Nephron progenitor cell (in vitro differentiated cells): ENCODE measurements at regions not wholly inside any gene's neighbourhood (a gene's known extent, or its start where the extent isn't known, plus 50 kb on each side); places are given as distances from the start of the nearest gene placed in this dataset.
A peak's percentile ranks its signal among the peaks of the same experiment; 100 is the strongest.

Source experiments
- DNase-seq: peaks from one replicate; pipeline ENCODE4 v3.0.0; 2021
- H3K27ac Mint-ChIP-seq: 2 replicates; pipeline ENCODE4 v1.8.0; 2021; ENCODE audit warnings: mild to moderate bottlenecking, moderate library complexity, mixed read lengths
- H3K27me3 Mint-ChIP-seq: 2 replicates; pipeline ENCODE4 v1.8.0; 2021; ENCODE audit warnings: mild to moderate bottlenecking, low read depth, mixed read lengths; ENCODE audit not compliant: poor library complexity
- H3K36me3 Mint-ChIP-seq: 2 replicates; pipeline ENCODE4 v1.8.0; 2021; ENCODE audit warnings: low read depth, mixed read lengths
- H3K4me1 Mint-ChIP-seq: 2 replicates; pipeline ENCODE4 v1.8.0; 2021; ENCODE audit warnings: mixed read lengths
- H3K4me3 Mint-ChIP-seq: 2 replicates; pipeline ENCODE4 v1.8.0; 2021; ENCODE audit warnings: mild to moderate bottlenecking, moderate library complexity, mixed read lengths
- H3K9me3 Mint-ChIP-seq: 2 replicates; pipeline ENCODE4 v1.8.0; 2021; ENCODE audit warnings: mild to moderate bottlenecking, moderate library complexity, mixed read lengths
- TF ChIP-seq, protein P1 (sequence below): fragments of 200-600 bp; sonication (generic); IDR thresholded peaks from 2 replicates; pipeline ENCODE4 v1.5.0; 2021; ENCODE audit warnings: antibody characterized with exemption

DNA sequence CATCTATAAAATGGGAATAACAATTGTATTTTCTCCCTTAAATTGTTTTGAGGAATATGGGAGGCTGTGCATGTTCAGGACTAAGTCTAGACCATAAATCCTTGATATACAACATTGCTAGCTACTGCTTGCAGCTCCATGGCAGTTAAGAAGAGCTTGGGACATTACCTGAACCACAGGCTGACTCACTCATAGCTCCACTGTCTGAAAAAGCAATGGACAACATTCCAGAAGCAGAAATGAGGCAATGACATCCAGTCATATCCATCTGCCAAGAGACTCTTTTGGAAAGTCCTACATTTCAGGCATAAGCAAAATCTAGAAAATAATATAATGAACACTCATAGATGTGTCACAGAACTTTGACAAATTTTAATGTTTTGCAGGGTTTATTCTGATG, 167.3 kb upstream of the LEF1 start:
- H3K4me1 Mint-ChIP-seq: peaks cover 67% of the 10 kb centered on the region
- H3K4me3 Mint-ChIP-seq: no peak overlapping the region
- H3K9me3 Mint-ChIP-seq: no peaks in the 10 kb centered on the region
- no peak overlapping the region for H3K27ac Mint-ChIP-seq
- TF ChIP-seq, protein P1, sequence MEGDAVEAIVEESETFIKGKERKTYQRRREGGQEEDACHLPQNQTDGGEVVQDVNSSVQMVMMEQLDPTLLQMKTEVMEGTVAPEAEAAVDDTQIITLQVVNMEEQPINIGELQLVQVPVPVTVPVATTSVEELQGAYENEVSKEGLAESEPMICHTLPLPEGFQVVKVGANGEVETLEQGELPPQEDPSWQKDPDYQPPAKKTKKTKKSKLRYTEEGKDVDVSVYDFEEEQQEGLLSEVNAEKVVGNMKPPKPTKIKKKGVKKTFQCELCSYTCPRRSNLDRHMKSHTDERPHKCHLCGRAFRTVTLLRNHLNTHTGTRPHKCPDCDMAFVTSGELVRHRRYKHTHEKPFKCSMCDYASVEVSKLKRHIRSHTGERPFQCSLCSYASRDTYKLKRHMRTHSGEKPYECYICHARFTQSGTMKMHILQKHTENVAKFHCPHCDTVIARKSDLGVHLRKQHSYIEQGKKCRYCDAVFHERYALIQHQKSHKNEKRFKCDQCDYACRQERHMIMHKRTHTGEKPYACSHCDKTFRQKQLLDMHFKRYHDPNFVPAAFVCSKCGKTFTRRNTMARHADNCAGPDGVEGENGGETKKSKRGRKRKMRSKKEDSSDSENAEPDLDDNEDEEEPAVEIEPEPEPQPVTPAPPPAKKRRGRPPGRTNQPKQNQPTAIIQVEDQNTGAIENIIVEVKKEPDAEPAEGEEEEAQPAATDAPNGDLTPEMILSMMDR: no peak
- H3K36me3 Mint-ChIP-seq: no peaks in the 10 kb centered on the region
- DNase-seq: no peak
- no peaks in the 10 kb centered on the region for H3K27me3 Mint-ChIP-seq

DNA sequence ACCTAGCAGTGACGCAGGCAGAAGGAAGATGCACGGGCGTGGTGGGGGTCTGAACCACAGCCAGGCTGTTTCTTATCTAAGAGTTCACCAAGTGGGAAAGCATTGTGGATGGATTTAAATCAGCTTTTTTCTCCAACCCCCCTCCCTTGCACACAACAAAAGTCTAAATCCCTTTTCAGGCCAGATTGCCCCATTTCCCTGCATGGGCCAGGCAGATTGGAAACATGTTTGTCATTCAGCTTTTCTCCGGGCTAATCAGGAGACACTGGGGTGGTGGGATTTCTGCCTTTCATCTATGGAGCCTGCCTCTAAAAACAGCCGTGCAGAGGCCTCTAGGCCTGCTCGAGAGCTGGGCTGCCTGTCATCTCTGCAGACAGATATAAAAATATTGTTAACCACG, 166.3 kb upstream of the LEF1 start:
- H3K9me3 Mint-ChIP-seq: no peaks in the 10 kb centered on the region
- H3K27ac Mint-ChIP-seq: no peak overlapping the region
- TF ChIP-seq, protein P1: no peak
- peaks cover 57% of the 10 kb centered on the region for H3K4me1 Mint-ChIP-seq
- H3K4me3 Mint-ChIP-seq: no peak overlapping the region
- H3K36me3 Mint-ChIP-seq: no peaks in the 10 kb centered on the region
- DNase-seq: no peak
- no peaks in the 10 kb centered on the region for H3K27me3 Mint-ChIP-seq

DNA sequence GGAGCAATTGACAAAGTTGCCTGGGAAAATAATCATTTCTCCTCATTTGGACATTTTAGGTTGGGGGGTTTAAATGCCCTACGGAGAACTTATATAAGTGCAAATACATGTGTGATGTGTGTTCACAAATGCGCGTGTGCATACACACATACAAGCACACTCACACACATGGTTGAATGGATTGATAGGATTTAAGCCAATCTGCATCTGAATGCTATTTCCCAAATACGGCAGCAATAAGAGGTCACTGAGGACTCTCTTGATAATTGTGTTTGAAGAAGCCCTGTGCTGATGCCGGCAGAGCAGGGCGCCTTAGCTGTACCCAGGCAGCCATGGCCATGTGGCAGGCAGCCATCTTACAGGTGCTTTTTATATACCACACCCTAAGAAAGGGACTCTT, 165.3 kb upstream of the LEF1 start:
- H3K4me1 Mint-ChIP-seq: peaks cover 52% of the 10 kb centered on the region
- no peaks in the 10 kb centered on the region for H3K27me3 Mint-ChIP-seq
- TF ChIP-seq, protein P1: no peak
- H3K4me3 Mint-ChIP-seq: no peak overlapping the region
- H3K36me3 Mint-ChIP-seq: no peaks in the 10 kb centered on the region
- no peak for DNase-seq
- H3K27ac Mint-ChIP-seq: no peak overlapping the region
- H3K9me3 Mint-ChIP-seq: no peaks in the 10 kb centered on the region

DNA sequence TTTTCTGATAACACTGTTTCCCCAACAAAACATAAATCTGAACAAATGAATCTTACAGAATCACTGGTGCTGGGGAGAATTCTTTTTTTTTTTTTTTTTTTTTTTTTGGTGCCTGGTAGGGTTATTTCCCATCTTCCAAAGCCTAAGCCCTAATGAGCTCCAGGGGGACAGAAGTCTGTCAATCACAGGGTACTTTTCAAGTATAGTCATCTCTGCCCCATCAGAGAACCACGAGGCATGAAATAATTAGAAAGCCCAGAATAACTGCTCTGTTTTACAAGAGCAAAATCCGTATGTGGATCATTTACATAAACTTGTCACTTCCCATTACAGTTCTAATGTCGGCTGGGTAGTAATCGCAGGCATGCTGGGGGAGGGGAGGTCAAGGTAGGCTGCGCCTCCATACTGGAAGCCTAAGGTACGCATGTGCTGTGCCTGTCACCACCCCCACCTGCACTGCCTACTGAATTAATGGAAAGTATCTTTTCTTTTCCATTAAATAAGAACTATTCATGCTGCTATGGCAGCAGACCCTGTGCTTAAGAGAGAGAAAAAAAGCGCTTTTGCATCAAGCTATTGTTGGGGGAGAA, 164.7 kb upstream of the LEF1 start:
- Mint-ChIP-seq H3K9me3 (no peaks in the 10 kb centered on the region), H3K4me1 (peaks cover 51% of the 10 kb centered on the region), H3K27ac (no peak overlapping the region), H3K27me3 (no peaks in the 10 kb centered on the region), H3K4me3 (no peak overlapping the region), H3K36me3 (no peaks in the 10 kb centered on the region)
- DNase-seq: no peak
- TF ChIP-seq, protein P1: no peak

DNA sequence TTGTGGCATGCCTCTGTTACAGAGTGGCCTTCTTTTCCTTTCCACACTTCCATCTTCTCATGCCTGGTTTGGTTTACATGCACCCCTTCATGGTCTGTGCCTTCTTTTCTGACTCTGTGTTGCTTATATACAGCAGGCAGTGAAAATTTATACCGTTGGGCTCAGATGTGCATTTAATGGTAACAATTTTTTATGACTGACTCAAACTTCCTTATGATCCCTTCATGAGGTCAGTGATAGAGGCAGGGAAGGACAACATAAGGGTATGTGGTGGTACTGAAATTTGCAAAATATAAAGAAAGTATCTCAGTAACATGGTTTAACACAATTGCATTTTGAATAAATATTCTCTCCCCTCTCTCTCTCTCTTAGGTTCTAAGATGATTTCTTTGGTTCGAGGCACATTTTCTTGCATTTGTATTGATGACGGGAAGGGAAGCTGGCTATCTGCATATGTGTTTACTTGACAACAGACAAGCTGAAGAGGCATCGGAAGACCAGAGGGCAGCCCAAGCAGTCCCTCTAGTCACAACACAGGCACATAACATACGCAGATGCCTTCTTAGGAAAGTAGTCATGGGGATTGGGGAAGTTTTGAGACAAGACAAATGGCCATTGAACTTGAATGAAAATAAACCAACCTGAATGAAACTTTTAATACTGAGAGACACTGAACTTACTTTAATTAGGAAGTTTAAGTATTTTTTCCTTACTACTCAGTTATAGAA, 163.3 kb upstream of the LEF1 start:
- TF ChIP-seq, protein P1: no peak
- no peak for DNase-seq
- no peaks in the 10 kb centered on the region for H3K27me3 Mint-ChIP-seq
- peaks cover 44% of the 10 kb centered on the region for H3K4me1 Mint-ChIP-seq
- no peak overlapping the region for H3K27ac Mint-ChIP-seq
- H3K9me3 Mint-ChIP-seq: no peaks in the 10 kb centered on the region
- no peaks in the 10 kb centered on the region for H3K36me3 Mint-ChIP-seq
- H3K4me3 Mint-ChIP-seq: no peak overlapping the region

DNA sequence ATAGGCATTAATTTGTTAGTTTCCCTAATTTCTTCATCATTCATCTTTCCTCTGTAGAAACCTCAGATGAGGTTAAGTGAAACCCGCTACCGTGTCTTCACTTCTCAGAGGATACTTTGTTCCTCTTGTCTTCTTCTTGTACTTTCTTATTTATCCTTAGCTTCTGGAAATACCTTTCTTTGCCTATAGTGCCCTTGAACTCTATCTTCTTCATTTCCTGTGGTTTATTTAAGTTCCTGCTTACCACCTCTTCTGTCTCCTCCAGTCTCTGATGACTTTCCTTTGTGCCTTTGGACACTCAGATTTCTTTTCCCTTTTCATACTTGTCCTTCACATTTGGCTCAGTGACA, 159.6 kb upstream of the LEF1 start:
- no peak overlapping the region for H3K4me3 Mint-ChIP-seq
- H3K27me3 Mint-ChIP-seq: no peaks in the 10 kb centered on the region
- peaks cover 29% of the 10 kb centered on the region for H3K4me1 Mint-ChIP-seq
- TF ChIP-seq, protein P1: no peak
- H3K27ac Mint-ChIP-seq: peak overlapping the region; percentile 15
- no peaks in the 10 kb centered on the region for H3K9me3 Mint-ChIP-seq
- no peaks in the 10 kb centered on the region for H3K36me3 Mint-ChIP-seq
- no peak for DNase-seq
